GM23338 (cell line): ENCODE measurements at regions not wholly inside any gene's neighbourhood (a gene's known extent, or its start where the extent isn't known, plus 50 kb on each side); places are given as distances from the start of the nearest gene placed in this dataset.

ENCODE experiments used
- ATAC-seq: fragments of 200-7000 bp; cut with Tn5 transposase; 3 replicates; pipeline ENCODE4 v1.9.1; 2020
- DNase-seq: peaks from one replicate; pipeline ENCODE4 v3.0.0-alpha.2; 2015; ENCODE audit warnings: low spot score
- H2AFZ ChIP-seq: fragments of 200-600 bp; sonication (generic); 2 replicates; pipeline ENCODE4 v1.8.0; 2016; ENCODE audit warnings: antibody characterized with exemption, mild to moderate bottlenecking, moderate library complexity
- H3F3A ChIP-seq: fragments of 200-600 bp; sonication (generic); replicated peaks from 2 replicates; pipeline ENCODE4 v1.8.0; 2017; ENCODE audit warnings: antibody characterized with exemption, mixed run types, low read depth
- H3K27ac ChIP-seq: fragments of 200-600 bp; sonication (generic); 2 replicates; pipeline ENCODE4 v1.6.1; 2016; ENCODE audit warnings: low read depth
- H3K27me3 ChIP-seq: fragments of 200-600 bp; sonication (generic); 2 replicates; pipeline ENCODE4 v1.8.0; 2016; ENCODE audit warnings: mild to moderate bottlenecking, mixed run types, moderate library complexity; ENCODE audit not compliant: insufficient read depth
- H3K36me3 ChIP-seq: fragments of 200-600 bp; sonication (generic); 2 replicates; pipeline ENCODE4 v1.8.0; 2016; ENCODE audit warnings: mild to moderate bottlenecking; ENCODE audit not compliant: insufficient read depth
- H3K4me1 ChIP-seq: fragments of 200-600 bp; sonication (generic); 2 replicates; pipeline ENCODE4 v1.8.0; 2016; ENCODE audit warnings: mild to moderate bottlenecking, moderate library complexity; ENCODE audit not compliant: insufficient read depth
- H3K4me2 ChIP-seq: fragments of 200-600 bp; sonication (generic); 2 replicates; pipeline ENCODE4 v1.7.1; 2017; ENCODE audit warnings: mixed run types
- H3K4me3 ChIP-seq: fragments of 200-600 bp; sonication (generic); 2 replicates; pipeline ENCODE4 v1.6.1; 2016; ENCODE audit warnings: mixed run types
- H3K79me2 ChIP-seq: fragments of 200-600 bp; sonication (generic); replicated peaks from 2 replicates; pipeline ENCODE4 v1.8.0; 2017; ENCODE audit warnings: mild to moderate bottlenecking; ENCODE audit not compliant: insufficient read depth
- H3K9me2 ChIP-seq: fragments of 200-600 bp; sonication (generic); 2 replicates; pipeline ENCODE4 v1.8.0; 2017; ENCODE audit not compliant: insufficient read depth
- H4K20me1 ChIP-seq: fragments of 200-600 bp; sonication (generic); replicated peaks from 2 replicates; pipeline ENCODE4 v1.8.0; 2017; ENCODE audit warnings: mild to moderate bottlenecking; ENCODE audit not compliant: insufficient read depth
- H3K27ac Mint-ChIP-seq: 2 replicates; pipeline ENCODE4 v1.8.0; 2020; ENCODE audit warnings: inconsistent platforms, mild to moderate bottlenecking, moderate library complexity, mixed read lengths
- H3K27me3 Mint-ChIP-seq: 3 replicates; pipeline ENCODE4 v1.8.0; 2022; ENCODE audit warnings: low read depth, mild to moderate bottlenecking, moderate library complexity, mixed read lengths, inconsistent platforms; ENCODE audit not compliant: insufficient read depth, poor library complexity
- H3K36me3 Mint-ChIP-seq: 3 replicates; pipeline ENCODE4 v1.8.0; 2021; ENCODE audit warnings: low read depth, mild to moderate bottlenecking, inconsistent platforms, moderate library complexity, mixed read lengths
- H3K4me1 Mint-ChIP-seq: 3 replicates; pipeline ENCODE4 v1.8.0; 2020; ENCODE audit warnings: mild to moderate bottlenecking, inconsistent platforms, mixed read lengths
- H3K4me3 Mint-ChIP-seq: 3 replicates; pipeline ENCODE4 v1.8.0; 2021; ENCODE audit warnings: moderate library complexity, mild to moderate bottlenecking, inconsistent platforms, mixed read lengths
- H3K9me3 Mint-ChIP-seq: 3 replicates; pipeline ENCODE4 v1.8.0; 2020; ENCODE audit warnings: moderate library complexity, mild to moderate bottlenecking, inconsistent platforms, mixed read lengths
- CREB1 ChIP-seq: fragments of 250-450 bp; sonication (Bioruptor Pico); IDR thresholded peaks from 2 replicates; pipeline ENCODE4 v1.5.0; 2020; ENCODE audit warnings: low read depth, mild to moderate bottlenecking, moderate library complexity
- EZH2 ChIP-seq: fragments of 200-600 bp; sonication (generic); IDR thresholded peaks from one replicate; pipeline ENCODE4 v1.8.0; 2017; ENCODE audit warnings: antibody characterized with exemption, mild to moderate bottlenecking, low read depth; ENCODE audit not compliant: unreplicated experiment
- EZH2phosphoT487 ChIP-seq: fragments of 200-600 bp; sonication (generic); IDR thresholded peaks from one replicate; pipeline ENCODE4 v1.8.1; 2018; ENCODE audit warnings: antibody characterized with exemption; ENCODE audit not compliant: unreplicated experiment
- JUNB ChIP-seq: IDR thresholded peaks from one replicate; pipeline ENCODE4 v1.6.1; 2016; ENCODE audit warnings: antibody characterized with exemption; ENCODE audit not compliant: unreplicated experiment
- NANOG ChIP-seq: IDR thresholded peaks from 2 replicates; pipeline ENCODE4 v1.6.1; 2016; ENCODE audit warnings: antibody characterized with exemption, borderline replicate concordance
- POLR2AphosphoS5 ChIP-seq: IDR thresholded peaks from 2 replicates; pipeline ENCODE4 v1.6.1; 2016; ENCODE audit warnings: antibody characterized with exemption, low read depth
- STAT1 ChIP-seq: IDR thresholded peaks from one replicate; pipeline ENCODE4 v1.6.1; 2016; ENCODE audit warnings: antibody characterized with exemption; ENCODE audit not compliant: unreplicated experiment
- ZNF114 ChIP-seq: fragments of 250-450 bp; sonication (Bioruptor Pico); IDR thresholded peaks from 2 replicates; pipeline ENCODE4 v1.5.0; 2020; ENCODE audit warnings: mild to moderate bottlenecking, moderate library complexity
- ZNF331 ChIP-seq: fragments of 250-450 bp; sonication (Bioruptor Pico); IDR thresholded peaks from 2 replicates; pipeline ENCODE4 v1.5.0; 2020; ENCODE audit warnings: low read depth, mild to moderate bottlenecking, moderate library complexity
- TF ChIP-seq, protein P1 (sequence below): IDR thresholded peaks from one replicate; pipeline ENCODE4 v1.6.1; 2018; ENCODE audit warnings: antibody characterized with exemption; ENCODE audit not compliant: unreplicated experiment
- TF ChIP-seq, protein P2 (sequence below): fragments of 250-450 bp; sonication (Bioruptor Pico); IDR thresholded peaks from 2 replicates; pipeline ENCODE4 v1.5.0; 2020; ENCODE audit warnings: mild to moderate bottlenecking, moderate library complexity
- TF ChIP-seq, protein P3 (sequence below): IDR thresholded peaks from 2 replicates; pipeline ENCODE4 v1.6.1; 2016; ENCODE audit warnings: antibody characterized with exemption
- TF ChIP-seq, protein P4 (sequence below), 2 experiments: fragments of 200-600 bp in 1 of 2; sonication (generic) in 1 of 2; conservative IDR thresholded peaks; 2 replicates each; pipeline versions ENCODE4 v1.5.1 to v1.6.1; 2016 to 2017; ENCODE audit warnings: antibody characterized with exemption in 2 of 2, low read depth in 2 of 2, mild to moderate bottlenecking in 2 of 2, moderate library complexity in 1 of 2

DNA sequence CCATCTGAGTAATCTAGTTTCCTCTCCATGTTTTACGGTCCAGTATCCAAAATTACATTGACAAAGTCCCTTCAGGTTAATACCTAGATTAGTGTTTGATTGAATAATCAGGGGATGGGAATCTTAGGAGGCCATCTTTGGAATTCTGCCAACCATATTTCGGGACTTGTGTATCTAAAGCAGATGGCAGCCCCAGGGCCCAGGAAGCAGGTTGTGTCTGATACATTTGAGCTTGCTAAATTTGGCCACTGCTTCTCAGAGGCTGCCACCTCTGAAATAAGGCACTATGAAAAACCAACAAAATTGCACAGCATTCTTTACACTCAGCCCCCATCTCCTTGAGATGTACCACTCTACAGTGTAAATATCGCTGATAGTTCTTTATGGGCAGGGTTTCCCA lies 102.1 kb downstream of the ASB9 start:
- TF ChIP-seq POLR2AphosphoS5 (no peak), EZH2phosphoT487 (no peak), JUNB (no peak), EZH2 (no peak), CREB1 (CRISPR knock-in tag) (no peak), ZNF114 (no peak), STAT1 (no peak), NANOG (no peak), ZNF331 (CRISPR knock-in tag) (no peak)
- TF ChIP-seq, protein P1, sequence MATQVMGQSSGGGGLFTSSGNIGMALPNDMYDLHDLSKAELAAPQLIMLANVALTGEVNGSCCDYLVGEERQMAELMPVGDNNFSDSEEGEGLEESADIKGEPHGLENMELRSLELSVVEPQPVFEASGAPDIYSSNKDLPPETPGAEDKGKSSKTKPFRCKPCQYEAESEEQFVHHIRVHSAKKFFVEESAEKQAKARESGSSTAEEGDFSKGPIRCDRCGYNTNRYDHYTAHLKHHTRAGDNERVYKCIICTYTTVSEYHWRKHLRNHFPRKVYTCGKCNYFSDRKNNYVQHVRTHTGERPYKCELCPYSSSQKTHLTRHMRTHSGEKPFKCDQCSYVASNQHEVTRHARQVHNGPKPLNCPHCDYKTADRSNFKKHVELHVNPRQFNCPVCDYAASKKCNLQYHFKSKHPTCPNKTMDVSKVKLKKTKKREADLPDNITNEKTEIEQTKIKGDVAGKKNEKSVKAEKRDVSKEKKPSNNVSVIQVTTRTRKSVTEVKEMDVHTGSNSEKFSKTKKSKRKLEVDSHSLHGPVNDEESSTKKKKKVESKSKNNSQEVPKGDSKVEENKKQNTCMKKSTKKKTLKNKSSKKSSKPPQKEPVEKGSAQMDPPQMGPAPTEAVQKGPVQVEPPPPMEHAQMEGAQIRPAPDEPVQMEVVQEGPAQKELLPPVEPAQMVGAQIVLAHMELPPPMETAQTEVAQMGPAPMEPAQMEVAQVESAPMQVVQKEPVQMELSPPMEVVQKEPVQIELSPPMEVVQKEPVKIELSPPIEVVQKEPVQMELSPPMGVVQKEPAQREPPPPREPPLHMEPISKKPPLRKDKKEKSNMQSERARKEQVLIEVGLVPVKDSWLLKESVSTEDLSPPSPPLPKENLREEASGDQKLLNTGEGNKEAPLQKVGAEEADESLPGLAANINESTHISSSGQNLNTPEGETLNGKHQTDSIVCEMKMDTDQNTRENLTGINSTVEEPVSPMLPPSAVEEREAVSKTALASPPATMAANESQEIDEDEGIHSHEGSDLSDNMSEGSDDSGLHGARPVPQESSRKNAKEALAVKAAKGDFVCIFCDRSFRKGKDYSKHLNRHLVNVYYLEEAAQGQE, result no peak
- TF ChIP-seq, protein P2, sequence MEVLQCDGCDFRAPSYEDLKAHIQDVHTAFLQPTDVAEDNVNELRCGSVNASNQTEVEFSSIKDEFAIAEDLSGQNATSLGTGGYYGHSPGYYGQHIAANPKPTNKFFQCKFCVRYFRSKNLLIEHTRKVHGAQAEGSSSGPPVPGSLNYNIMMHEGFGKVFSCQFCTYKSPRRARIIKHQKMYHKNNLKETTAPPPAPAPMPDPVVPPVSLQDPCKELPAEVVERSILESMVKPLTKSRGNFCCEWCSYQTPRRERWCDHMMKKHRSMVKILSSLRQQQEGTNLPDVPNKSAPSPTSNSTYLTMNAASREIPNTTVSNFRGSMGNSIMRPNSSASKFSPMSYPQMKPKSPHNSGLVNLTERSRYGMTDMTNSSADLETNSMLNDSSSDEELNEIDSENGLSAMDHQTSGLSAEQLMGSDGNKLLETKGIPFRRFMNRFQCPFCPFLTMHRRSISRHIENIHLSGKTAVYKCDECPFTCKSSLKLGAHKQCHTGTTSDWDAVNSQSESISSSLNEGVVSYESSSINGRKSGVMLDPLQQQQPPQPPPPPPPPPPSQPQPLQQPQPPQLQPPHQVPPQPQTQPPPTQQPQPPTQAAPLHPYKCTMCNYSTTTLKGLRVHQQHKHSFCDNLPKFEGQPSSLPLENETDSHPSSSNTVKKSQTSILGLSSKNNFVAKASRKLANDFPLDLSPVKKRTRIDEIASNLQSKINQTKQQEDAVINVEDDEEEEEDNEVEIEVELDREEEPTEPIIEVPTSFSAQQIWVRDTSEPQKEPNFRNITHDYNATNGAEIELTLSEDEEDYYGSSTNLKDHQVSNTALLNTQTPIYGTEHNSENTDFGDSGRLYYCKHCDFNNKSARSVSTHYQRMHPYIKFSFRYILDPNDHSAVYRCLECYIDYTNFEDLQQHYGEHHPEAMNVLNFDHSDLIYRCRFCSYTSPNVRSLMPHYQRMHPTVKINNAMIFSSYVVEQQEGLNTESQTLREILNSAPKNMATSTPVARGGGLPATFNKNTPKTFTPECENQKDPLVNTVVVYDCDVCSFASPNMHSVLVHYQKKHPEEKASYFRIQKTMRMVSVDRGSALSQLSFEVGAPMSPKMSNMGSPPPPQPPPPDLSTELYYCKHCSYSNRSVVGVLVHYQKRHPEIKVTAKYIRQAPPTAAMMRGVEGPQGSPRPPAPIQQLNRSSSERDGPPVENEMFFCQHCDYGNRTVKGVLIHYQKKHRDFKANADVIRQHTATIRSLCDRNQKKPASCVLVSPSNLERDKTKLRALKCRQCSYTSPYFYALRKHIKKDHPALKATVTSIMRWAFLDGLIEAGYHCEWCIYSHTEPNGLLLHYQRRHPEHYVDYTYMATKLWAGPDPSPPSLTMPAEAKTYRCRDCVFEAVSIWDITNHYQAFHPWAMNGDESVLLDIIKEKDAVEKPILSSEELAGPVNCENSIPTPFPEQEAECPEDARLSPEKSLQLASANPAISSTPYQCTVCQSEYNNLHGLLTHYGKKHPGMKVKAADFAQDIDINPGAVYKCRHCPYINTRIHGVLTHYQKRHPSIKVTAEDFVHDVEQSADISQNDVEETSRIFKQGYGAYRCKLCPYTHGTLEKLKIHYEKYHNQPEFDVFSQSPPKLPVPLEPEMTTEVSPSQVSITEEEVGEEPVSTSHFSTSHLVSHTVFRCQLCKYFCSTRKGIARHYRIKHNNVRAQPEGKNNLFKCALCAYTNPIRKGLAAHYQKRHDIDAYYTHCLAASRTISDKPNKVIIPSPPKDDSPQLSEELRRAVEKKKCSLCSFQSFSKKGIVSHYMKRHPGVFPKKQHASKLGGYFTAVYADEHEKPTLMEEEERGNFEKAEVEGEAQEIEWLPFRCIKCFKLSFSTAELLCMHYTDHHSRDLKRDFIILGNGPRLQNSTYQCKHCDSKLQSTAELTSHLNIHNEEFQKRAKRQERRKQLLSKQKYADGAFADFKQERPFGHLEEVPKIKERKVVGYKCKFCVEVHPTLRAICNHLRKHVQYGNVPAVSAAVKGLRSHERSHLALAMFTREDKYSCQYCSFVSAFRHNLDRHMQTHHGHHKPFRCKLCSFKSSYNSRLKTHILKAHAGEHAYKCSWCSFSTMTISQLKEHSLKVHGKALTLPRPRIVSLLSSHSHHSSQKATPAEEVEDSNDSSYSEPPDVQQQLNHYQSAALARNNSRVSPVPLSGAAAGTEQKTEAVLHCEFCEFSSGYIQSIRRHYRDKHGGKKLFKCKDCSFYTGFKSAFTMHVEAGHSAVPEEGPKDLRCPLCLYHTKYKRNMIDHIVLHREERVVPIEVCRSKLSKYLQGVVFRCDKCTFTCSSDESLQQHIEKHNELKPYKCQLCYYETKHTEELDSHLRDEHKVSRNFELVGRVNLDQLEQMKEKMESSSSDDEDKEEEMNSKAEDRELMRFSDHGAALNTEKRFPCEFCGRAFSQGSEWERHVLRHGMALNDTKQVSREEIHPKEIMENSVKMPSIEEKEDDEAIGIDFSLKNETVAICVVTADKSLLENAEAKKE (CRISPR knock-in tag), result no peak
- TF ChIP-seq, protein P3, sequence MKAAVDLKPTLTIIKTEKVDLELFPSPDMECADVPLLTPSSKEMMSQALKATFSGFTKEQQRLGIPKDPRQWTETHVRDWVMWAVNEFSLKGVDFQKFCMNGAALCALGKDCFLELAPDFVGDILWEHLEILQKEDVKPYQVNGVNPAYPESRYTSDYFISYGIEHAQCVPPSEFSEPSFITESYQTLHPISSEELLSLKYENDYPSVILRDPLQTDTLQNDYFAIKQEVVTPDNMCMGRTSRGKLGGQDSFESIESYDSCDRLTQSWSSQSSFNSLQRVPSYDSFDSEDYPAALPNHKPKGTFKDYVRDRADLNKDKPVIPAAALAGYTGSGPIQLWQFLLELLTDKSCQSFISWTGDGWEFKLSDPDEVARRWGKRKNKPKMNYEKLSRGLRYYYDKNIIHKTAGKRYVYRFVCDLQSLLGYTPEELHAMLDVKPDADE, result no peak
- TF ChIP-seq, protein P4, sequence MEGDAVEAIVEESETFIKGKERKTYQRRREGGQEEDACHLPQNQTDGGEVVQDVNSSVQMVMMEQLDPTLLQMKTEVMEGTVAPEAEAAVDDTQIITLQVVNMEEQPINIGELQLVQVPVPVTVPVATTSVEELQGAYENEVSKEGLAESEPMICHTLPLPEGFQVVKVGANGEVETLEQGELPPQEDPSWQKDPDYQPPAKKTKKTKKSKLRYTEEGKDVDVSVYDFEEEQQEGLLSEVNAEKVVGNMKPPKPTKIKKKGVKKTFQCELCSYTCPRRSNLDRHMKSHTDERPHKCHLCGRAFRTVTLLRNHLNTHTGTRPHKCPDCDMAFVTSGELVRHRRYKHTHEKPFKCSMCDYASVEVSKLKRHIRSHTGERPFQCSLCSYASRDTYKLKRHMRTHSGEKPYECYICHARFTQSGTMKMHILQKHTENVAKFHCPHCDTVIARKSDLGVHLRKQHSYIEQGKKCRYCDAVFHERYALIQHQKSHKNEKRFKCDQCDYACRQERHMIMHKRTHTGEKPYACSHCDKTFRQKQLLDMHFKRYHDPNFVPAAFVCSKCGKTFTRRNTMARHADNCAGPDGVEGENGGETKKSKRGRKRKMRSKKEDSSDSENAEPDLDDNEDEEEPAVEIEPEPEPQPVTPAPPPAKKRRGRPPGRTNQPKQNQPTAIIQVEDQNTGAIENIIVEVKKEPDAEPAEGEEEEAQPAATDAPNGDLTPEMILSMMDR (conservative IDR thresholded peaks at IDR 0.05; ENCODE audit: low read depth in 2 of 2), result no peak
- Mint-ChIP-seq H3K36me3 (no peaks in the 10 kb centered on the region), H3K27me3 (no peaks in the 10 kb centered on the region), H3K4me1 (no peaks in the 10 kb centered on the region), H3K4me3 (no peak overlapping the region), H3K27ac (no peak overlapping the region), H3K9me3 (no peaks in the 10 kb centered on the region)
- H3K4me2 ChIP-seq, result no peak overlapping the region
- H3K4me3 ChIP-seq, result no peak overlapping the region
- H3K27me3 ChIP-seq, result no peaks in the 10 kb centered on the region
- no peaks in the 10 kb centered on the region for H3K36me3 ChIP-seq
- DNase-seq, result no peak
- H2AFZ ChIP-seq, result no peak overlapping the region
- H3K4me1 ChIP-seq, result no peaks in the 10 kb centered on the region
- no peak overlapping the region for H3K27ac ChIP-seq
- no peaks in the 10 kb centered on the region for H3K9me2 ChIP-seq
- H4K20me1 ChIP-seq, result no peaks in the 10 kb centered on the region
- no peaks in the 10 kb centered on the region for H3K79me2 ChIP-seq
- no peaks in the 10 kb centered on the region for H3F3A ChIP-seq
- ATAC-seq, result no peak
